Non-pigmented ciliary epithelial cell (primary cell): ENCODE measurements at regions not wholly inside any gene's neighbourhood (a gene's known extent, or its start where the extent isn't known, plus 50 kb on each side); places are given as distances from the start of the nearest gene placed in this dataset.
"Not testable (repeated sequence)": the region's sequence is repeated elsewhere in the genome, so short reads cannot be mapped to it uniquely, and the experiment has no call there.

ENCODE experiments used
- DNase-seq: peaks from one replicate; pipeline ENCODE4 v3.0.0-alpha.2; 2010; ENCODE audit warnings: low read depth

DNA sequence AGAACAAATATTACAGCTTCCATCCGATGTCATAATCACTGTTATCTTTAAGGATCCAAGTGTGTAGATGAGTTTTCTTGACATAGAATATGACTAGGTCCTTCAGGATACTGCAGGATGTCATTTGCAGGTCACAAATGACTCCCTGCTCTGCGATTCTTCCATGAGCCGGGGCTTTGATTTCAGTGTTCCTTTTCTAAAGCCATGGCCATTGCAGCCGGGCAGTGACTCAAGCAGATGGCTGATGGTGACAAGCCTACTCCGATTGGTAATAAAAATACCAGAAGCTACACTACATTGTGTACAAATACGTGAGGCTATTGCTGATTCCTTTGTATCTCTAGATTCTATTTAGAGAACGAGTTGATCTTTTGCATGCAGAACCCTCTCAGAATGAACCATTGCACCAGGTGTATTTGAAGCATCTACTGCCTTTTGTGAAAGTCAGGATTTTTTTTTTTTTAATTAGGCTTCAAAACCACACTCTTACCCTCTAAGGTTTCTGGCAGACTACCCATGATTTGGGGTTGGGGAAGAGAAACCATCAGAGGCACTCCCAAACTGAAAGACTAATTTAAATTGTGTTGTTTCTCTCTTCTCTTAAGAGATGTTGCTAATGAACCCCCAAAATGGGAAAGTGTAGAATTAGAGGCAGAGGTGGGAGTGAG, 271.0 kb upstream of the ADRA1B start:
- DNase-seq: no peak

DNA sequence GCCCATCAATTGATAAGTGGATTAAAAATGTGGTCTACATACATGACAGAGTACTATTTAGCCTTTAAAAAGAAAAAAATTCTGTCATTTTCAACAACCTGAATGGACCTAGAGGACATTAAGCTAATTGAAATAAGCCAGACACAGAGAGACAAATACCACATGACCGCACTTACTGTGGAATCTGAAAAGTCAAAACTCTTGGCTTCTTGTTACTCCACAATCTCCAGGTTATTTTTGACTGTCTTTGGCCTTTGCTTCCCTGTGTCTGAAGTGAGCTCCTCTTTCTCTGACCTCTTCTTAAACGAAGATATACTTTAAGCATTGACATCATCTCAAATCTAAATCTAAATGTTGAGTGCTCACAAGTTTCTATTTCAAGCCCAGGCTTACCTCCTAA, 265.5 kb upstream of the ADRA1B start:
- DNase-seq: no peak

- DNase-seq: no peak
These were observed 260.4 kb upstream of the ADRA1B start for GRCh38 chr5:159655757-159656409.

- DNase-seq: no peak
These were observed 259.0 kb upstream of the ADRA1B start for GRCh38 chr5:159657298-159657697.

DNA sequence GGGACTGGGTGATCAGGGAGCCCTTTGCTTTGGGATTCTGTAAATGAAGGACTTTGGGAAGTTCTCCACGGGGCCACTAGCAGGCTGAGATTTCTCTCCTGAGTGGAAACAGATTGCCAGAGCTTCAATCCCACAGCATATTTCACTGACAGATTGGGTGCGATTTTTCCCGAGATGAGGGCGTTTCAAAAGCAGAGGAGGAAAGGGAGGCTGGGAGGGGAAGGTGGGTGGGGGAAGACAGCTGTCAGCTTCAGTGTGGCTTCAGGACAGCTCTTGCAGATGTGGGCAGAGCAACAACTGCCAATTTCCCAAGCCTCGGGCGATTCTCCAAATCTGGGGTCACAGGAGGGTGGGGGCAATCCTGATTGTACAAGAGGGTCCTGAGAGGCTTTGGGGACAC, 258.5 kb upstream of the ADRA1B start:
- no peak for DNase-seq

DNA sequence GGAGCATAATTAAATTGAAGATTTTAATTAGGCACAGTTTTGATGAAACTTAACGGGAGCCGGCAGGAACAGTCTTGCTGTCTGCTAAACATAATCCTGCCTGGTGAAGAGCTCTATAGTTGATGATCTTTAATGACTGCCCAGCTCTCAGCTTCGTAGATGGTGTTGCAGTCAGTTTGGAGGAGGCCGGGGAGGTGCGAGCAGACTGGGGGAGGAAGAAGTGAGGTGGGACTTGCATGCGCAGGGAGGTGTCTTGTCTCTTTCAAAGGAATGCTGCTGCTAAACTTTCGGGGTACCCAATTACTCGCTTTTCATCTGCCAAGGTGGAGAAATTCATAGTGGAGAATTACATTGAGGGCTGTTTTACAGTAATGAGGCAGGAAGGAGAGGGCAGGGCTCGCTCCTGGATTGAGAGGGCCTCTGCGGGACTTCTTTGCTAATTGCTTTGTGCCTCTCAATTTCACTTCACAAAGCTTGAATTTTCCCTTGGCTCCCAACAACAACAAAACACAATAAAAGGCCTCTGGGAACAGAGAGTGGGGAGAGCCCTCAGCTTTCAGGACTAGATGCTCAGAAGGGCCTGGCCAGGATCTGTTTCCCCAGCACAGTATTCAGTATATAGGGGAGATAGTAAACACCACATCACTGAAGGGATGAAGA, 257.9 kb upstream of the ADRA1B start:
- no peak for DNase-seq

GRCh38 chr5:159660401-159660800, 255.9 kb upstream of the ADRA1B start:
- DNase-seq: no peak

- no peak for DNase-seq
These were observed 252.3 kb upstream of the ADRA1B start for GRCh38 chr5:159663986-159664385.

DNA sequence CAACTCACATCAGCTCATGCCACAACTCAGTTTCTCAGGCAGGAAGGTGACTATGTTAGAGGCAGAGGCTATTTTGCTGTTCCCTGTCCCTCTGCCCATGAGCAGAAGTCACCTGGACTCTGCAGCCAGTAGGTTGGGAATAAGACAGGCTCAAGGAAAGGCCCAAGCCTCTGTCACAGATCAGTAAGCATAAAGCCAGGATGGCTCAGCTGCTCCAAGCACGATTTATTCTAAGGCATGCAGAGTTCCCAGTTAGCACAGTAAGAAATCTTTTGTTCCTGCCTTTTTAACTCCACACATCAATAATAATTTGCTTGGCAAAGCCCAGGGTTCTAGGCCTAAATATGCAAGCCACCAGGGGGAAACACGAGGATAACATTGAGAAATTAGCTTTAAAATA, 249.0 kb upstream of the ADRA1B start:
- DNase-seq: no peak

DNA sequence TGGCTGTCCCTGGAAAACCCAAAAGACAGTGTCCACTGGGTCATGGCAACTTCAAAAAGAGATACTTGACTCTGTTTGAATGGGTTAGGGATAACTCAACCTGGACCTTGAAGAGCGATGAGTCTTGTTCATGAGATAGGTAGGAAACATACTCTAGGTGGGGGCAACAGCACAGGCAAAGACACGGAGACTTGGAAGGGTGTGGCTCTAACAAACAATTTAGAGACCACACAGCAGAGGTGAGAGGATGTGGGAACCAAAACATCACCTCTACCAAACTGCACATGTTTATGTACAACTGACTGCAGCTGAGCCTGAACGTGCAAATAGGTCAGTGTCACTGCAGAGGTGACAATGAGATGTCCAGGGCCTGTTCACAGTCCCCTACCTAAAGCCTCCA, 247.7 kb upstream of the ADRA1B start:
- no peak for DNase-seq

GRCh38 chr5:159669559-159669958, 246.7 kb upstream of the ADRA1B start:
- no peak for DNase-seq

GRCh38 chr5:159671886-159672285, 244.4 kb upstream of the ADRA1B start:
- no peak for DNase-seq

DNA sequence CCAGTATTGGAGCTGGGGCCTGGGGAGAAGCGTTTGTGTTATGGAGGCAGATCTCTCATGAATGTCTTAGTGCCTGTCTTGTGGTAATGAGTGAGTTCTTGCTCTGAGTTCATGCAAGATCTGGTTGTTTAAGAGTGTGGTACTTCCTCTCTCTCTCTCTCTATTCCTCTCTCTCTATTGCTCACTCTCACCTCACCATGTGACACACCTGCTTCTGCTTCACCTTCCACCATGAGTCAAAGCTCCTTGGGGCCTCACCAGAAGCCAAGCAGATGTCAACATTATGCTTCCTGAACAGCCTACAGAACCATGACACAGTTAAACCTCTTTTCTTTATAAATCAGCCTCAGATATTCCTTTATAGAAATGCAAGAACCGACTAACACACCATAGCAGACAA, 242.7 kb upstream of the ADRA1B start:
- no peak for DNase-seq

DNA sequence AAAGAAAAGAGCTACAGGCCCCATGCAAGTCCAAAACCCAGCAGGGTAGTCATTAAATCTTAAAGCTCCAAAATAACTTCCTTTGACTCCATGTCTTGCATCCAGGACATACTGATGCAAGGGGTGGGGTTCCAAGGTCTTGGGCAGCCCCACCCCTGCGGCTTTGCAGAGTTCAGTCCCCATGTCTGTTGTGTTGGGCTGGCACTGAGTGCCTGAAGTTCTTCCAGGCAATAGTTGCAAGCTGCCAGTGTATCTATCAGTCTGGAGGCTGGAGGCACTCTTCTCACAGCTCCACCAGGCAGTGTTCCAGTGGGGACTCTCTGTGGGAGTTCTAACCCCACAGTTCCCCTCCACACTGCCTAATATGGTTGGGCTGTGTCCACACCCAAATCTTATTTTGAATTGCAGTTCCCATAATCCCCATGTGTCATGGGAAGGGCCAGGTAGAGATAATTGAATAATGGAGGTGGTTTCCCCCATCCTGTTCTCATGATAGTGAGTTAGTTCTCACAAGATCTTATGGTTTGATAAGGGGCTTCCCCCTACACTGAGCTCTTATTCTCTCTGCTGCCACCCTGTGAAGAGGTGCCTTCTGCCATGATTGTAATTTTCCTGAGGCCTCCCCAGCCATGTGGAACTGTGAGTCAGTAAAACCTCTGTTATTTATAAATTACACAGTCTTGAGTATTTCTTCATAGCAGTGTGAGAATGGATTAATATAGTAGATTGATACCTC, 237.5 kb upstream of the ADRA1B start:
- no peak for DNase-seq

GRCh38 chr5:159680095-159680494, 236.2 kb upstream of the ADRA1B start:
- no peak for DNase-seq

GRCh38 chr5:159681661-159682060, 234.6 kb upstream of the ADRA1B start:
- no peak for DNase-seq

DNA sequence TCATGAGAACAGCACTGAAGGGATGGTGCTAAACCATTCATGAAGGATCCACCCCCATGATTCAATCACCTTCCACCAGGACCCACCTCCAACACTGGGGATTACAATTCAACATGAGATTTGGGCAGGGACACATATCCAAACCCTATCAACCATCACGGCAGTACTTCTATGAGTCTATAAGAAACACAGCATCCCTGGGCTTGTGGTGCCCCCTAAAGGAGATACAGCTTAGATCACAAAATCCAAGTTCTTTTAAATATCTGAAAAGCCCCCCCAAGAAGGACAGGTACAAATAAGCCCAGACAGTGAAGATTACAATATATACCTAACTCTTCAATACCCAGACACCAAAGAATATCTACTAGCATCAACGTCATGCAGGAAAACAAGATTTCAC, 233.7 kb upstream of the ADRA1B start:
- no peak for DNase-seq

DNA sequence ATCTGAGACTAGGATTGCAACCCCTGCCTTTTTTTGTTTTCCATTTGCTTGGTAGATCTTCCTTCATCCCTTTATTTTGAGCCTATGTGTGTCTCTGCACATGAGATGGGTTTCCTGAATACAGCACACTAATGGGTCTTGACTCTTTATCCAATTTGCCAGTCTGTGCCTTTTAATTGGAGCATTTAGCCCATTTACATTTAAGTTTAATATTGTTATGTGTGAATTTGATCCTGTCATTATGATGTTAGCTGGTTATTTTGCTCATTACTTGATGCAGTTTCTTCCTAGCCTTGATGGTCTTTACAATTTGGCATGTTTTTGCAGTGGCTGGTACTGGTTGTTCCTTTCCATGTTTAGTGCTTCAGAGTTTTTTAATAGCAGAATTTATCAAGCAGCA, 228.4 kb upstream of the ADRA1B start:
- not testable (repeated sequence) for DNase-seq

DNA sequence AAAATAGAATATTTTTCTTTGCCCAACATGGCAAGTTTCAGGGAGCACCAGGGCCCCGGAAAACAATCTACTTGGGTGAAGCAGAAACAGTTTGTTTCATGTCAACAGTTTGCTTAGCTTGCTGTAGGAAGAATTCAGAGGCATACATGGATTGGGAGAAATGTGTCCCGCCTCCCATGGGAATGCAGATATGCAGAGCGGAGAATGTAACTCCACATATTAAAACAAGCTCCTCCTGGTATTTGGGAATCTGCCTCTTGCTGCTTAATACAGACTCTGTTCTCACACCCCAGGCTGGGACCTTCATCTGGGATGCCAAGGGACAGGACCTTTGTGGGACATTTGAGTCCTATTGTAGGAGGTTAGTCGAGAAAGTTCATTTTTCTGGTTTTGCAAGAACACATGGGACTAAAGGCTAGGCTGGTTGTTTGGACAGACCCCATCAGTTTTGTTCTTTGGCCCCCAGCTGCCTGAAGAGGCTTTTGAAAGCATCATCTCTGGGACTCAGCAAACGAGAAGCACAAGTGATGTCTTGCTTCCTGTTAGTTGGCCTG, 220.5 kb upstream of the ADRA1B start:
- DNase-seq: no peak

DNA sequence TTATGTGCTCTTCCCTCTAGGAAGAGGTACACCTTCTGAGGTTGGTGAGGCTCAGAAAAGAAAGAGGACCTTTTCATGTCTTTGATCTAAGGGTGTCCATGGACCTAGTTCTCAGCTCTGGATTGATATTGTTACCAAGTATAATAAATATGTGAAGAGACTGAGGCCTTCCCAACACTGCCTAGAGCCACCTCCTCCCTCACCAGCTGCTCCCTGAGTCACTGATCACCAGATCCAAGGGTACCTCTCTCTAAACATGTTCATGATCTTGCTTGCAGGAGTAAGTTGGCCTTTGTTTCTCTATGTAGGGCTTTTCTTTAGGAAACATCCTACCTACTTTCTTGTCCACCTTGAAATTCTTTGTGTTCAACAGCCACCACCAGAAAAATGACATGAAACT, 218.8 kb upstream of the ADRA1B start:
- no peak for DNase-seq

GRCh38 chr5:159698322-159698721, 218.0 kb upstream of the ADRA1B start:
- DNase-seq: no peak

DNA sequence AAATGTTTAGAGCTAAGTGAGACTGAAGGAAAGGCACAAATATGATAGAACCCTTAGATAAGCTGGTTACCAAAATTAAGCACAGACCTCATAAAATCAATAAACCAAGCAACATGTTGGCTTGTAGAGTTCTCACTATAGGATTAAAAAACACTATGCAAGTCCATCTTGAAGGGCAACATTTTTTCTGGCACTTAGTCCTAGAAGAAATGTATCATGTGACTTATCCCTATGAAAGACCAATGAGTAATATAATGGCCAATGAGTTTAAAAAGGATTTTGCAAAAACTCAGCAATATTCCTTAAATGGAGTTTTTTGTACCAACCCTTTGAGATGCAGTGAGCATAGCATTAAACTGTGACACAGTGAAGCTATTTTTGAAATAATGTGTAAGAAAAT, 216.3 kb upstream of the ADRA1B start:
- DNase-seq: no peak

- DNase-seq: no peak
These were observed 214.0 kb upstream of the ADRA1B start for GRCh38 chr5:159702301-159702700.
